GM23248 (cell line): ENCODE measurements at regions not wholly inside any gene's neighbourhood (a gene's known extent, or its start where the extent isn't known, plus 50 kb on each side); places are given as distances from the start of the nearest gene placed in this dataset.
"Not testable (repeated sequence)": the region's sequence is repeated elsewhere in the genome, so short reads cannot be mapped to it uniquely, and the experiment has no call there.

Experiments
- DNase-seq: peaks from one replicate; pipeline ENCODE4 v3.0.0-alpha.2; 2015
- H2AFZ ChIP-seq: fragments of 200-600 bp; sonication (generic); 2 replicates; pipeline ENCODE4 v1.6.1; 2016; ENCODE audit warnings: antibody characterized with exemption
- H3F3A ChIP-seq: fragments of 200-600 bp; sonication (generic); 2 replicates; pipeline ENCODE4 v1.6.1; 2016; ENCODE audit warnings: mild to moderate bottlenecking, antibody characterized with exemption, mixed run types; ENCODE audit not compliant: insufficient read depth
- H3K27ac ChIP-seq: fragments of 200-600 bp; sonication (generic); 2 replicates; pipeline ENCODE4 v1.5.1; 2016; ENCODE audit warnings: mild to moderate bottlenecking
- H3K27me3 ChIP-seq: fragments of 200-600 bp; sonication (generic); replicated peaks from 2 replicates; pipeline ENCODE4 v1.6.1; 2016; ENCODE audit warnings: mild to moderate bottlenecking; ENCODE audit not compliant: insufficient read depth
- H3K36me3 ChIP-seq: fragments of 200-600 bp; sonication (generic); 2 replicates; pipeline ENCODE4 v1.6.1; 2016; ENCODE audit warnings: low read depth, mild to moderate bottlenecking
- H3K4me1 ChIP-seq: fragments of 200-600 bp; sonication (generic); 2 replicates; pipeline ENCODE4 v1.6.1; 2016; ENCODE audit warnings: mild to moderate bottlenecking; ENCODE audit not compliant: insufficient read depth
- H3K4me2 ChIP-seq: fragments of 200-600 bp; sonication (generic); one replicate; pipeline ENCODE4 v1.6.1; 2016; ENCODE audit warnings: mild to moderate bottlenecking; ENCODE audit not compliant: unreplicated experiment
- H3K4me3 ChIP-seq: fragments of 200-600 bp; sonication (generic); 2 replicates; pipeline ENCODE4 v1.5.1; 2016; ENCODE audit warnings: mild to moderate bottlenecking
- H3K79me2 ChIP-seq: fragments of 200-600 bp; sonication (generic); 2 replicates; pipeline ENCODE4 v1.6.1; 2016; ENCODE audit warnings: mild to moderate bottlenecking; ENCODE audit not compliant: insufficient read depth
- H3K9ac ChIP-seq: fragments of 200-600 bp; sonication (generic); 2 replicates; pipeline ENCODE4 v1.6.1; 2016; ENCODE audit warnings: mild to moderate bottlenecking
- H3K9me2 ChIP-seq: fragments of 200-600 bp; sonication (generic); 2 replicates; pipeline ENCODE4 v1.6.1; 2016; ENCODE audit warnings: mixed run types, mild to moderate bottlenecking, moderate library complexity; ENCODE audit not compliant: insufficient read depth
- H3K9me3 ChIP-seq: fragments of 200-600 bp; sonication (generic); one replicate; pipeline ENCODE4 v1.6.1; 2017; ENCODE audit warnings: low read depth
- H4K20me1 ChIP-seq: fragments of 200-600 bp; sonication (generic); 2 replicates; pipeline ENCODE4 v1.6.0; 2016; ENCODE audit not compliant: insufficient read depth
- EZH2 ChIP-seq: fragments of 200-600 bp; sonication (generic); IDR thresholded peaks from 2 replicates; pipeline ENCODE4 v1.6.1; 2018; ENCODE audit warnings: antibody characterized with exemption, mild to moderate bottlenecking; ENCODE audit not compliant: insufficient read depth, poor library complexity, severe bottlenecking
- EZH2phosphoT487 ChIP-seq: fragments of 200-600 bp; sonication (generic); IDR thresholded peaks from 2 replicates; pipeline ENCODE4 v1.6.1; 2018; ENCODE audit warnings: antibody characterized with exemption, moderate library complexity, mild to moderate bottlenecking, low read depth; ENCODE audit not compliant: insufficient read depth
- WGBS, 2 experiments: methylation state at CpG; one replicate each; pipeline ENCODE4 v1.1.6; 2015 to 2017; ENCODE audit warnings: low lambda C conversion rate in 2 of 2, low coverage in 1 of 2; ENCODE audit errors: missing lambda C conversion rate in 2 of 2; 5-methylcytosine and 5-hydroxymethylcytosine counted together
- in situ Hi-C: fragments of 300-500 bp; cut with MboI; formaldehyde crosslinking; loops from 2 replicates; pipeline ENCODE4 v1.15.0; 2020

GRCh38 chr12:90456248-90456647, 498.7 kb downstream of the CCER1 start:
- no peaks in the 10 kb centered on the region for H4K20me1 ChIP-seq
- no peak overlapping the region for H3K27ac ChIP-seq
- H3K4me2 ChIP-seq = no peak overlapping the region
- no peak overlapping the region for H3K4me3 ChIP-seq
- no peaks in the 10 kb centered on the region for H3K9me3 ChIP-seq
- no peak for TF ChIP-seq EZH2phosphoT487
- no peak for TF ChIP-seq EZH2
- no peaks in the 10 kb centered on the region for H3K27me3 ChIP-seq
- no peak overlapping the region for H2AFZ ChIP-seq
- H3F3A ChIP-seq = no peaks in the 10 kb centered on the region
- no peak for DNase-seq
- H3K9ac ChIP-seq = no peak overlapping the region
- no peaks in the 10 kb centered on the region for H3K36me3 ChIP-seq
- 73 to 74% methylated on average over 3 of the region's 3 CpGs for WGBS, 2 experiments
- no peaks in the 10 kb centered on the region; the same call in 1 of the 2 replicates for H3K9me2 ChIP-seq
- in situ Hi-C loops = no loop called here
- no peaks in the 10 kb centered on the region for H3K79me2 ChIP-seq
- no peaks in the 10 kb centered on the region for H3K4me1 ChIP-seq

- Histone ChIP-seq H3K27ac (no peak overlapping the region), H3K79me2 (no peaks in the 10 kb centered on the region), H4K20me1 (no peaks in the 10 kb centered on the region), H3K4me2 (no peak overlapping the region), H3K4me1 (no peaks in the 10 kb centered on the region), H3F3A (no peaks in the 10 kb centered on the region), H2AFZ (no peak overlapping the region), H3K4me3 (no peak overlapping the region), H3K27me3 (no peaks in the 10 kb centered on the region), H3K9me3 (no peaks in the 10 kb centered on the region), H3K36me3 (no peaks in the 10 kb centered on the region), H3K9ac (no peak overlapping the region), H3K9me2 (no peaks in the 10 kb centered on the region; the same call in 1 of the 2 replicates)
- 31 to 34% methylated on average over 2 of the region's 2 CpGs for WGBS, 2 experiments
- peak; percentile 1 for DNase-seq
- in situ Hi-C loops = no loop called here
- TF ChIP-seq EZH2 = no peak
- no peak for TF ChIP-seq EZH2phosphoT487
Measured at GRCh38 chr12:90455756-90456155, 499.2 kb downstream of the CCER1 start.

- H3K4me2 ChIP-seq = no peak overlapping the region
- no peak overlapping the region for H3K4me3 ChIP-seq
- H3K9me3 ChIP-seq = no peaks in the 10 kb centered on the region
- no peaks in the 10 kb centered on the region for H3F3A ChIP-seq
- H3K9ac ChIP-seq = no peak overlapping the region
- no peak overlapping the region for H2AFZ ChIP-seq
- in situ Hi-C loops = no loop called here
- no peaks in the 10 kb centered on the region for H3K79me2 ChIP-seq
- H3K36me3 ChIP-seq = no peaks in the 10 kb centered on the region
- H4K20me1 ChIP-seq = no peaks in the 10 kb centered on the region
- no peak for DNase-seq
- H3K27me3 ChIP-seq = no peaks in the 10 kb centered on the region
- no peak for TF ChIP-seq EZH2
- no peak for TF ChIP-seq EZH2phosphoT487
- no peak overlapping the region for H3K27ac ChIP-seq
- no peaks in the 10 kb centered on the region for H3K4me1 ChIP-seq
- H3K9me2 ChIP-seq = no peaks in the 10 kb centered on the region; the same call in 1 of the 2 replicates
Measured at GRCh38 chr12:90449611-90450010, 505.4 kb downstream of the CCER1 start.

GRCh38 chr12:90443466-90443865, 511.5 kb downstream of the CCER1 start:
- H3K27me3 ChIP-seq, H3K27ac ChIP-seq, H3K4me2 ChIP-seq, H4K20me1 ChIP-seq, DNase-seq, H3K4me3 ChIP-seq, H3K9ac ChIP-seq, H3K4me1 ChIP-seq, H3K79me2 ChIP-seq, H3K9me3 ChIP-seq, H3K36me3 ChIP-seq, H2AFZ ChIP-seq, H3K9me2 ChIP-seq, H3F3A ChIP-seq, in situ Hi-C loops: not testable (repeated sequence)
- 50 to 51% methylated on average over 7 of the region's 7 CpGs for WGBS, 2 experiments

- no peaks in the 10 kb centered on the region for H3K9me3 ChIP-seq
- H3K4me1 ChIP-seq = no peaks in the 10 kb centered on the region
- no peak overlapping the region for H2AFZ ChIP-seq
- no peak overlapping the region for H3K27ac ChIP-seq
- DNase-seq = no peak
- TF ChIP-seq EZH2 = no peak
- TF ChIP-seq EZH2phosphoT487 = no peak
- H3K36me3 ChIP-seq = no peaks in the 10 kb centered on the region
- H3K79me2 ChIP-seq = no peaks in the 10 kb centered on the region
- in situ Hi-C loops = no loop called here
- H3F3A ChIP-seq = no peaks in the 10 kb centered on the region
- no peaks in the 10 kb centered on the region for H4K20me1 ChIP-seq
- H3K4me2 ChIP-seq = no peak overlapping the region
- no peaks in the 10 kb centered on the region for H3K9me2 ChIP-seq
- WGBS, 2 experiments = 26 to 30% methylated on average over 1 of the region's 1 CpG
- H3K9ac ChIP-seq = no peak overlapping the region
- no peak overlapping the region for H3K4me3 ChIP-seq
- no peaks in the 10 kb centered on the region for H3K27me3 ChIP-seq
Measured at GRCh38 chr12:90441431-90441830, 513.5 kb downstream of the CCER1 start.
